ENCODE measurements at regions not wholly inside any gene's neighbourhood (a gene's known extent, or its start where the extent isn't known, plus 50 kb on each side); places are given as distances from the start of the nearest gene placed in this dataset.

DNA sequence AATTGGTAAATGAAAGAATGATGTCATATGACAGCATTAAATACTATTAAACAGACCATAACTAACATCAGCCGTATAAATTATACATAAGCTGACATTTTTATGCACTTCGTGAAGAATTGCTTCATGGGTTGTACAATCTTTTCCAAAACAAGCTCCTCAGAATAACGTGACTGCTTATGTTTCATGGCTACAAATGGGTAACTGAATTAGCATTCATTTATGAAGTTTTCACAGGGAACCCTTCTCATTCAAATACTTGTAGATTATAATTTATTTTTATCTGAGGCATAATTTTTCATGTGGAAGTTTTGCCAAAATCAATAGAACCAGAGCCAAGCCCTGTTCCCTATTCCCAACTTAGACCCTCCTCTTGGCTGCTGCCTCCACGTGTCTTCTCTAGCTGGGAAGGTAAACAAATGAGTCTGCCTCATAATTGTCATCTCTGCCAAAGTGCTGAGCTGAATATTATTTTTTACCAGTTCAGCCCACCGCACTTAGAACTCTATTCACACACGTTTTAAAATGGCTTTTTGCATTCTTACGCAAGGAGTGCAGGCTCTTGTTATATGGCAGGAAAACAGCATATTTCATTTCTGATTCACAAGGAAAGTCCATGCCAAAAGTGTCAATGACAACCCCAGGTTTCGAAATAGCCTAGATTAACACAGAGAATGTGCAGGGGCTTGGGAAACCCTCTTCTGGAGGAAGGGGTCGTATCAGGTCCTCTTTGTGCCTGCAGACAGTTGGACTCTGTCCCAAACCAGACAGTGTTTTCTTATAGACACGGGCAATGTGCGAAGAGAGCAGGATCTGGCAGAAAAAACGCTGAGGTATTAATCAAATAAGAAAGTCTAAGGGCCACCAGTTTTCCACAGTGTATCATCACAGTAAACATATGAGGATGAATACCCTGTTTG lies 370.7 kb upstream of the MGMT start (continued):
- TF ChIP-seq, protein P1, sequence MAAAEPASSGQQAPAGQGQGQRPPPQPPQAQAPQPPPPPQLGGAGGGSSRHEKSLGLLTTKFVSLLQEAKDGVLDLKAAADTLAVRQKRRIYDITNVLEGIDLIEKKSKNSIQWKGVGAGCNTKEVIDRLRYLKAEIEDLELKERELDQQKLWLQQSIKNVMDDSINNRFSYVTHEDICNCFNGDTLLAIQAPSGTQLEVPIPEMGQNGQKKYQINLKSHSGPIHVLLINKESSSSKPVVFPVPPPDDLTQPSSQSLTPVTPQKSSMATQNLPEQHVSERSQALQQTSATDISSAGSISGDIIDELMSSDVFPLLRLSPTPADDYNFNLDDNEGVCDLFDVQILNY (CRISPR knock-in tag; IDR thresholded peaks at IDR 0.05), result no peak
- no peak for TF ChIP-seq HMG20A (CRISPR knock-in tag; conservative IDR thresholded peaks at IDR 0.05)
- TF ChIP-seq, protein P2, sequence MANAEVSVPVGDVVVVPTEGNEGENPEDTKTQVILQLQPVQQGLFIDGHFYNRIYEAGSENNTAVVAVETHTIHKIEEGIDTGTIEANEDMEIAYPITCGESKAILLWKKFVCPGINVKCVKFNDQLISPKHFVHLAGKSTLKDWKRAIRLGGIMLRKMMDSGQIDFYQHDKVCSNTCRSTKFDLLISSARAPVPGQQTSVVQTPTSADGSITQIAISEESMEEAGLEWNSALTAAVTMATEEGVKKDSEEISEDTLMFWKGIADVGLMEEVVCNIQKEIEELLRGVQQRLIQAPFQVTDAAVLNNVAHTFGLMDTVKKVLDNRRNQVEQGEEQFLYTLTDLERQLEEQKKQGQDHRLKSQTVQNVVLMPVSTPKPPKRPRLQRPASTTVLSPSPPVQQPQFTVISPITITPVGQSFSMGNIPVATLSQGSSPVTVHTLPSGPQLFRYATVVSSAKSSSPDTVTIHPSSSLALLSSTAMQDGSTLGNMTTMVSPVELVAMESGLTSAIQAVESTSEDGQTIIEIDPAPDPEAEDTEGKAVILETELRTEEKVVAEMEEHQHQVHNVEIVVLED (CRISPR knock-in tag; IDR thresholded peaks at IDR 0.05), result no peak
- TF ChIP-seq, protein P3, sequence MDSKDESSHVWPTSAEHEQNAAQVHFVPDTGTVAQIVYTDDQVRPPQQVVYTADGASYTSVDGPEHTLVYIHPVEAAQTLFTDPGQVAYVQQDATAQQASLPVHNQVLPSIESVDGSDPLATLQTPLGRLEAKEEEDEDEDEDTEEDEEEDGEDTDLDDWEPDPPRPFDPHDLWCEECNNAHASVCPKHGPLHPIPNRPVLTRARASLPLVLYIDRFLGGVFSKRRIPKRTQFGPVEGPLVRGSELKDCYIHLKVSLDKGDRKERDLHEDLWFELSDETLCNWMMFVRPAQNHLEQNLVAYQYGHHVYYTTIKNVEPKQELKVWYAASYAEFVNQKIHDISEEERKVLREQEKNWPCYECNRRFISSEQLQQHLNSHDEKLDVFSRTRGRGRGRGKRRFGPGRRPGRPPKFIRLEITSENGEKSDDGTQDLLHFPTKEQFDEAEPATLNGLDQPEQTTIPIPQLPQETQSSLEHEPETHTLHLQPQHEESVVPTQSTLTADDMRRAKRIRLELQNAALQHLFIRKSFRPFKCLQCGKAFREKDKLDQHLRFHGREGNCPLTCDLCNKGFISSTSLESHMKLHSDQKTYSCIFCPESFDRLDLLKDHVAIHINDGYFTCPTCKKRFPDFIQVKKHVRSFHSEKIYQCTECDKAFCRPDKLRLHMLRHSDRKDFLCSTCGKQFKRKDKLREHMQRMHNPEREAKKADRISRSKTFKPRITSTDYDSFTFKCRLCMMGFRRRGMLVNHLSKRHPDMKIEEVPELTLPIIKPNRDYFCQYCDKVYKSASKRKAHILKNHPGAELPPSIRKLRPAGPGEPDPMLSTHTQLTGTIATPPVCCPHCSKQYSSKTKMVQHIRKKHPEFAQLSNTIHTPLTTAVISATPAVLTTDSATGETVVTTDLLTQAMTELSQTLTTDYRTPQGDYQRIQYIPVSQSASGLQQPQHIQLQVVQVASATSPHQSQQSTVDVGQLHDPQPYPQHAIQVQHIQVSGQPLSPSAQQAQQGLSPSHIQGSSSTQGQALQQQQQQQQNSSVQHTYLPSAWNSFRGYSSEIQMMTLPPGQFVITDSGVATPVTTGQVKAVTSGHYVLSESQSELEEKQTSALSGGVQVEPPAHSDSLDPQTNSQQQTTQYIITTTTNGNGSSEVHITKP (IDR thresholded peaks at IDR 0.05; ENCODE audit: partially characterized antibody), result no peak

Data from K562 (cell line).